K562 (cell line): ENCODE measurements at regions not wholly inside any gene's neighbourhood (a gene's known extent, or its start where the extent isn't known, plus 50 kb on each side); places are given as distances from the start of the nearest gene placed in this dataset.

Experiments
- ATF1 ChIP-seq, 2 experiments: fragments of 450-650 bp in 1 of 2; IDR thresholded peaks; 2 replicates each; pipeline ENCODE4 v1.6.1; 2016; ENCODE audit warnings: missing compliant biosample characterization in 1 of 2, missing genetic modification characterization in 1 of 2
- BRD4 ChIP-seq: fragments of 200-600 bp; sonication (generic); IDR thresholded peaks from 2 replicates; pipeline ENCODE4 v1.6.1; 2017; ENCODE audit warnings: inconsistent platforms
- CXXC5 ChIP-seq: fragments of 250-450 bp; sonication (Bioruptor Pico); IDR thresholded peaks from 2 replicates; pipeline ENCODE4 v1.8.0; 2022; ENCODE audit warnings: inconsistent platforms, mild to moderate bottlenecking, moderate library complexity
- EHMT2 ChIP-seq: fragments of 450-650 bp; IDR thresholded peaks from 2 replicates; pipeline ENCODE4 v1.6.1; 2018; ENCODE audit warnings: antibody characterized with exemption
- L3MBTL2 ChIP-seq: fragments of 450-650 bp; IDR thresholded peaks from 2 replicates; pipeline ENCODE4 v1.6.1; 2016; ENCODE audit warnings: mild to moderate bottlenecking, moderate library complexity
- MEF2D ChIP-seq: conservative IDR thresholded peaks from 2 replicates; pipeline ENCODE4 v1.6.1; 2016; ENCODE audit warnings: low read depth, missing genetic modification characterization, missing compliant biosample characterization
- NCOR1 ChIP-seq: fragments of 450-650 bp; IDR thresholded peaks from 2 replicates; pipeline ENCODE4 v1.6.1; 2016; ENCODE audit warnings: mild to moderate bottlenecking, moderate library complexity
- NFIC ChIP-seq: fragments of 450-650 bp; IDR thresholded peaks from 2 replicates; pipeline ENCODE4 v1.6.1; 2017; ENCODE audit warnings: mild to moderate bottlenecking, inconsistent platforms
- NONO ChIP-seq, 2 experiments: fragments of 200-400 bp in 1 of 2; fragments of 450-650 bp in 1 of 2; formaldehyde crosslinking in 1 of 2; IDR thresholded peaks; 2 replicates each; pipeline ENCODE4 v1.6.1; 2017; ENCODE audit warnings: low read depth in 2 of 2, mild to moderate bottlenecking in 2 of 2, moderate library complexity in 2 of 2, low read length in 1 of 2
- NR4A1 ChIP-seq, 2 experiments: fragments of 250-450 bp in 1 of 2; fragments of 450-650 bp in 1 of 2; sonication (Bioruptor Pico) in 1 of 2; IDR thresholded peaks; 2 replicates each; pipeline versions ENCODE4 v1.4.0 to v1.6.1; 2016 to 2020; ENCODE audit warnings: mild to moderate bottlenecking in 2 of 2, missing compliant biosample characterization in 1 of 2, missing genetic modification characterization in 1 of 2, moderate library complexity in 1 of 2
- PHF20 ChIP-seq: fragments of 450-650 bp; IDR thresholded peaks from 2 replicates; pipeline ENCODE4 v1.6.1; 2018; ENCODE audit not compliant: partially characterized antibody
- RBFOX2 ChIP-seq: fragments of 200-400 bp; formaldehyde crosslinking; IDR thresholded peaks from 2 replicates; pipeline ENCODE4 v1.6.1; 2017; ENCODE audit warnings: low read depth, mild to moderate bottlenecking, low read length, moderate library complexity
- SIN3A ChIP-seq, 2 experiments: fragments of 150-350 bp in 1 of 2; IDR thresholded peaks; 2 replicates each; pipeline ENCODE4 v1.6.1; 2011 to 2016; ENCODE audit warnings: borderline replicate concordance in 2 of 2, low read depth in 2 of 2, low read length in 2 of 2, mild to moderate bottlenecking in 2 of 2, moderate library complexity in 2 of 2; ENCODE audit not compliant: control insufficient read depth in 1 of 2
- SIX5 ChIP-seq, 2 experiments: IDR thresholded peaks; 2 replicates each; pipeline ENCODE4 v1.6.1; 2011; ENCODE audit warnings: low read length in 2 of 2, borderline replicate concordance in 1 of 2, low read depth in 1 of 2, mild to moderate bottlenecking in 1 of 2, moderate library complexity in 1 of 2; ENCODE audit not compliant: insufficient read depth in 1 of 2
- ZFPM2 ChIP-seq: fragments of 250-450 bp; sonication (Bioruptor Pico); IDR thresholded peaks from 2 replicates; pipeline ENCODE4 v1.5.1; 2022; ENCODE audit warnings: mild to moderate bottlenecking
- ZNF146 ChIP-seq: IDR thresholded peaks from one replicate; pipeline ENCODE4 v1.6.1; 2018; ENCODE audit warnings: missing compliant biosample characterization; ENCODE audit not compliant: unreplicated experiment
- ZNF212 ChIP-seq: fragments of 450-650 bp; formaldehyde crosslinking; IDR thresholded peaks from 2 replicates; pipeline ENCODE4 v1.4.0; 2020; ENCODE audit warnings: mild to moderate bottlenecking
- TF ChIP-seq, protein P1 (sequence below): fragments of 450-650 bp; formaldehyde crosslinking; IDR thresholded peaks from 2 replicates; pipeline ENCODE4 v1.4.0; 2022; ENCODE audit warnings: missing genetic modification characterization
- TF ChIP-seq, protein P2 (sequence below): sonication (generic); formaldehyde crosslinking; IDR thresholded peaks from 2 replicates; pipeline ENCODE4 v1.8.0; 2023; ENCODE audit warnings: missing genetic modification reagents, mild to moderate bottlenecking, borderline replicate concordance

DNA sequence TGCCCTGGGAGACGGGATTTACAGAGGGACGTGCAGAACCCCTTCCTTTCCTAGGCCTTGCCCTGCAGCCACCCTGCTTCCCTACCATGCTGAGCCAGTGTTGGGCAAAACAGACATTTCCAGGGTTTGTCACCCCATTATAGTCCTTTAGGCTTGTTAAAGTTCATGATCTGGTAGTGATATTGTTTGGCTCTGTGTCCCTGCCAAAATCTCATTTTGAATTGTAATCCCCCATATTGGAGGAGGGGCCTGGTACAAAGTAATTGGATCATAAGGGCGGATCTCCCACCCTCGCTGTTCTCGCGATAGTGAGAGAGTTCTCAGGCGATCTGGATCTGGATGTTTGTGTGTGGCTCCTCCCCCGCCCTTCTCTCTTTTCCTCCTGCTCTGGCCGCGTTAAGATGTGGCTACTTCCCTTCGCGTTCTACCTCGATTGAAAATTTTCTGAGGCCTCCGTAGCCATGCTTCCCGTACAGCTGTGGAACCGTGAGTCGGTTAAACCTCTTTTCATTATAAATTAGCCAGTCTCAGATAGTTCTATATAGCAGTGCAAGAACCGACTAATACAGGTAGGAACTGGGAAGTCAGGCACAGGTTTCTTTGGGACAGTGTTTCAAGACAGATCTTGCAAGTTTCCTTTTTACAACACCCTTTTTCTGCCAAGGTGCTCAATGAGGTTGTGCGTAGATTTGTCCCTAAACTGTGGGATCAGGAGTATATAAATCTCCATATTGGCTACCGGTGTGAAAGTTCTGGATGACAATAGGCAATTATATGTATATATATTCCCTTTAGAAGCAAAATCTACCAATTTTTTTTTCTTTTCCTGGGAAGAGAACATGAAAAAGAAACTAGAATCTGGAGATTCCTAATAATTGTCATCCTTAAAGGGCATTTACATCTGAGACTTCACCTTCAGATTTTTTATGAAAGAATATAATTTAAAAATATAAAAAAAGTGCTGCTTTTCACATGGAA, 152.1 kb downstream of the SAMD5 start (continued):
- 0 out of 2 replicates have a peak, but pooled peaks have one; percentile 36 for TF ChIP-seq CXXC5
- TF ChIP-seq PHF20 = peak; percentile 89
- TF ChIP-seq ZNF146 (CRISPR knock-in tag) = no peak
- TF ChIP-seq RBFOX2 = peak; percentile 68
- peak in 1 of 2 experiments; percentile 17; a peak in 1 of 4 replicates for TF ChIP-seq SIN3A (IDR thresholded peaks at IDR 0.05; ENCODE audit: borderline replicate concordance in 2 of 2, control insufficient read depth in 1 of 2, low read depth in 2 of 2, low read length in 2 of 2)
- TF ChIP-seq ATF1 (CRISPR knock-in tag; IDR thresholded peaks at IDR 0.05) = no peak
- TF ChIP-seq ATF1 (tag; IDR thresholded peaks at IDR 0.05) = peak; percentile 51
- TF ChIP-seq, protein P1, sequence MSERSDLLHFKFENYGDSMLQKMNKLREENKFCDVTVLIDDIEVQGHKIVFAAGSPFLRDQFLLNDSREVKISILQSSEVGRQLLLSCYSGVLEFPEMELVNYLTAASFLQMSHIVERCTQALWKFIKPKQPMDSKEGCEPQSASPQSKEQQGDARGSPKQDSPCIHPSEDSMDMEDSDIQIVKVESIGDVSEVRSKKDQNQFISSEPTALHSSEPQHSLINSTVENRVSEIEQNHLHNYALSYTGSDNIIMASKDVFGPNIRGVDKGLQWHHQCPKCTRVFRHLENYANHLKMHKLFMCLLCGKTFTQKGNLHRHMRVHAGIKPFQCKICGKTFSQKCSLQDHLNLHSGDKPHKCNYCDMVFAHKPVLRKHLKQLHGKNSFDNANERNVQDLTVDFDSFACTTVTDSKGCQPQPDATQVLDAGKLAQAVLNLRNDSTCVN (CRISPR knock-in tag) = no peak
- no peak for TF ChIP-seq NR4A1 (CRISPR knock-in tag; IDR thresholded peaks at IDR 0.05)
- no peak for TF ChIP-seq NR4A1 (tag; IDR thresholded peaks at IDR 0.05)
- no peak for TF ChIP-seq ZNF212 (CRISPR knock-in tag)
- peak; percentile 21; the same call in 1 of the 2 replicates for TF ChIP-seq NCOR1
- TF ChIP-seq NFIC = peak; percentile 53
- no peak for TF ChIP-seq MEF2D (tag)
- 0 out of 4 replicates have a peak, but pooled peaks of 1 of the 2 experiments have one; percentile 24 for TF ChIP-seq NONO (IDR thresholded peaks at IDR 0.05; ENCODE audit: low read depth in 2 of 2, low read length in 1 of 2)
- TF ChIP-seq EHMT2 = peak; percentile 90
- TF ChIP-seq L3MBTL2 = peak; percentile 77
- TF ChIP-seq ZFPM2 (CRISPR knock-in tag) = no peak
- TF ChIP-seq, protein P2, sequence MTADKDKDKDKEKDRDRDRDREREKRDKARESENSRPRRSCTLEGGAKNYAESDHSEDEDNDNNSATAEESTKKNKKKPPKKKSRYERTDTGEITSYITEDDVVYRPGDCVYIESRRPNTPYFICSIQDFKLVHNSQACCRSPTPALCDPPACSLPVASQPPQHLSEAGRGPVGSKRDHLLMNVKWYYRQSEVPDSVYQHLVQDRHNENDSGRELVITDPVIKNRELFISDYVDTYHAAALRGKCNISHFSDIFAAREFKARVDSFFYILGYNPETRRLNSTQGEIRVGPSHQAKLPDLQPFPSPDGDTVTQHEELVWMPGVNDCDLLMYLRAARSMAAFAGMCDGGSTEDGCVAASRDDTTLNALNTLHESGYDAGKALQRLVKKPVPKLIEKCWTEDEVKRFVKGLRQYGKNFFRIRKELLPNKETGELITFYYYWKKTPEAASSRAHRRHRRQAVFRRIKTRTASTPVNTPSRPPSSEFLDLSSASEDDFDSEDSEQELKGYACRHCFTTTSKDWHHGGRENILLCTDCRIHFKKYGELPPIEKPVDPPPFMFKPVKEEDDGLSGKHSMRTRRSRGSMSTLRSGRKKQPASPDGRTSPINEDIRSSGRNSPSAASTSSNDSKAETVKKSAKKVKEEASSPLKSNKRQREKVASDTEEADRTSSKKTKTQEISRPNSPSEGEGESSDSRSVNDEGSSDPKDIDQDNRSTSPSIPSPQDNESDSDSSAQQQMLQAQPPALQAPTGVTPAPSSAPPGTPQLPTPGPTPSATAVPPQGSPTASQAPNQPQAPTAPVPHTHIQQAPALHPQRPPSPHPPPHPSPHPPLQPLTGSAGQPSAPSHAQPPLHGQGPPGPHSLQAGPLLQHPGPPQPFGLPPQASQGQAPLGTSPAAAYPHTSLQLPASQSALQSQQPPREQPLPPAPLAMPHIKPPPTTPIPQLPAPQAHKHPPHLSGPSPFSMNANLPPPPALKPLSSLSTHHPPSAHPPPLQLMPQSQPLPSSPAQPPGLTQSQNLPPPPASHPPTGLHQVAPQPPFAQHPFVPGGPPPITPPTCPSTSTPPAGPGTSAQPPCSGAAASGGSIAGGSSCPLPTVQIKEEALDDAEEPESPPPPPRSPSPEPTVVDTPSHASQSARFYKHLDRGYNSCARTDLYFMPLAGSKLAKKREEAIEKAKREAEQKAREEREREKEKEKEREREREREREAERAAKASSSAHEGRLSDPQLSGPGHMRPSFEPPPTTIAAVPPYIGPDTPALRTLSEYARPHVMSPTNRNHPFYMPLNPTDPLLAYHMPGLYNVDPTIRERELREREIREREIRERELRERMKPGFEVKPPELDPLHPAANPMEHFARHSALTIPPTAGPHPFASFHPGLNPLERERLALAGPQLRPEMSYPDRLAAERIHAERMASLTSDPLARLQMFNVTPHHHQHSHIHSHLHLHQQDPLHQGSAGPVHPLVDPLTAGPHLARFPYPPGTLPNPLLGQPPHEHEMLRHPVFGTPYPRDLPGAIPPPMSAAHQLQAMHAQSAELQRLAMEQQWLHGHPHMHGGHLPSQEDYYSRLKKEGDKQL (CRISPR knock-in tag) = no peak
- TF ChIP-seq SIX5 (IDR thresholded peaks at IDR 0.05; ENCODE audit: borderline replicate concordance in 1 of 2, insufficient read depth in 1 of 2, low read depth in 1 of 2, low read length in 2 of 2) = no peak
- 0 out of 2 replicates have a peak, but pooled peaks have one; percentile 71 for TF ChIP-seq BRD4
